ENCODE measurements at regions not wholly inside any gene's neighbourhood (a gene's known extent, or its start where the extent isn't known, plus 50 kb on each side); places are given as distances from the start of the nearest gene placed in this dataset.

DNA sequence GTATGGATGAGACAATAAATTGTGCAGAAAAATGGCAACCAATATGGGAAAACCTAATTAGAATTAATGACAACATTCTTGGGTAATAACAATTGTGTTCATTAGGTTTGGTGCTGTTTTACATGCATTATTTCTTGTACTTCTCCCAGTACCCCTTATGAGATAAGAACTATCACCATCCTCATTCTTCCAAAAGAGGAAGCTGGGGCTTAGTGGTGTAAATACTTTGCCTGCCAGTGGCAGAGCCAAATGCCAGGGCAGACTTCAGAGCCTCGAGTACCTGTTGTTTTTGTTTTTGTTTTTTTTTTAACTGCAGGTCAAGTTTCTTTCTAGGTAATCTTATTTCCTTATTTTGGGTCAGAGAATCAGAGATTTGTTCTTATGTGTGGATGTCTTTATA, 206.4 kb downstream of the RHOU start:
- no peak overlapping the region for H3K4me3 ChIP-seq
- WGBS, 4 donors, result 56 to 68% (median 61%) methylated on average over 1 of the region's 1 CpG
- no peak for DNase-seq
- no peaks in the 10 kb centered on the region for H3K27me3 ChIP-seq
- peaks cover 5 to 19% of the 10 kb centered on the region in 2 donors for H3K4me1 ChIP-seq (replicated peaks in 1 of 2)
- TF ChIP-seq POLR2A (IDR thresholded peaks at IDR 0.05), result no peak
- TF ChIP-seq, protein P1, sequence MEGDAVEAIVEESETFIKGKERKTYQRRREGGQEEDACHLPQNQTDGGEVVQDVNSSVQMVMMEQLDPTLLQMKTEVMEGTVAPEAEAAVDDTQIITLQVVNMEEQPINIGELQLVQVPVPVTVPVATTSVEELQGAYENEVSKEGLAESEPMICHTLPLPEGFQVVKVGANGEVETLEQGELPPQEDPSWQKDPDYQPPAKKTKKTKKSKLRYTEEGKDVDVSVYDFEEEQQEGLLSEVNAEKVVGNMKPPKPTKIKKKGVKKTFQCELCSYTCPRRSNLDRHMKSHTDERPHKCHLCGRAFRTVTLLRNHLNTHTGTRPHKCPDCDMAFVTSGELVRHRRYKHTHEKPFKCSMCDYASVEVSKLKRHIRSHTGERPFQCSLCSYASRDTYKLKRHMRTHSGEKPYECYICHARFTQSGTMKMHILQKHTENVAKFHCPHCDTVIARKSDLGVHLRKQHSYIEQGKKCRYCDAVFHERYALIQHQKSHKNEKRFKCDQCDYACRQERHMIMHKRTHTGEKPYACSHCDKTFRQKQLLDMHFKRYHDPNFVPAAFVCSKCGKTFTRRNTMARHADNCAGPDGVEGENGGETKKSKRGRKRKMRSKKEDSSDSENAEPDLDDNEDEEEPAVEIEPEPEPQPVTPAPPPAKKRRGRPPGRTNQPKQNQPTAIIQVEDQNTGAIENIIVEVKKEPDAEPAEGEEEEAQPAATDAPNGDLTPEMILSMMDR (IDR thresholded peaks at IDR 0.05), result no peak
- no peak overlapping the region for H3K27ac ChIP-seq
- intact Hi-C loops (cut with DNase I), result no loop called here
- H3K36me3 ChIP-seq (replicated peaks in 1 of 2), result no peaks in the 10 kb centered on the region
- no peaks in the 10 kb centered on the region for H3K9me3 ChIP-seq (replicated peaks in 1 of 3)

- Histone ChIP-seq H3K36me3 (replicated peaks in 1 of 2) (no peaks in the 10 kb centered on the region), H3K27ac (no peak overlapping the region), H3K27me3 (no peaks in the 10 kb centered on the region), H3K4me3 (no peak overlapping the region), H3K4me1 (replicated peaks in 1 of 2) (peaks cover 0 to 7% of the 10 kb centered on the region in 2 donors), H3K9me3 (replicated peaks in 1 of 3) (no peaks in the 10 kb centered on the region)
- no peak for DNase-seq
- WGBS, 4 donors, result 83 to 100% (median 96%) methylated on average over 1 to 4 of the region's 4 CpGs
- TF ChIP-seq POLR2A (IDR thresholded peaks at IDR 0.05), result no peak
- TF ChIP-seq, protein P1 (IDR thresholded peaks at IDR 0.05), result no peak
- intact Hi-C loops (cut with DNase I), result no loop called here
Observed at GRCh38 chr1:228943436-228943835, 208.2 kb downstream of the RHOU start.

DNA sequence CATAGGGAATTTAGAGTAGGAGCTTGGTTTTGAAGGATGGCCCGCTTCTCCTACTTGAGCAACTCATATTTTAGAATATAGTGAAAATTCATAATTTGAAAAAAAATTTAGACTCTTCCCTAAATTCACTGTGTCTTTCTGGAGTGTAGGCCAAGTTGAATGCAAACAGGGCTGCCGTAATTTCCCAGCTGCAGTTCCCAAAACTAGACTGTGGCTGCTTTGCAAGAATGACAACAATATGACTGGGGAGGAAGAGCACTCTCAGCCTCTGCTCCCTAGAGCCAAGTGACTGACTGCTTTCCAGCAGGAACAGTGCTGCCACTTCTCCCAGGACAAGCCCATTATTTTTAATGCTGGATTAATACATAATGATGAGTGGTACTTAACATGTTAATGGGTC, 209.0 kb downstream of the RHOU start:
- DNase-seq, result no peak
- 85 to 97% (median 94%) methylated on average over 2 of the region's 2 CpGs for WGBS, 4 donors
- TF ChIP-seq, protein P1 (IDR thresholded peaks at IDR 0.05), result no peak
- no peak for TF ChIP-seq POLR2A (IDR thresholded peaks at IDR 0.05)
- Histone ChIP-seq H3K27me3 (no peaks in the 10 kb centered on the region), H3K4me3 (no peak overlapping the region), H3K27ac (no peak overlapping the region), H3K4me1 (replicated peaks in 1 of 2) (no peaks in the 10 kb centered on the region), H3K36me3 (replicated peaks in 1 of 2) (no peaks in the 10 kb centered on the region), H3K9me3 (replicated peaks in 1 of 3) (no peaks in the 10 kb centered on the region)
- intact Hi-C loops (cut with DNase I), result no loop called here

DNA sequence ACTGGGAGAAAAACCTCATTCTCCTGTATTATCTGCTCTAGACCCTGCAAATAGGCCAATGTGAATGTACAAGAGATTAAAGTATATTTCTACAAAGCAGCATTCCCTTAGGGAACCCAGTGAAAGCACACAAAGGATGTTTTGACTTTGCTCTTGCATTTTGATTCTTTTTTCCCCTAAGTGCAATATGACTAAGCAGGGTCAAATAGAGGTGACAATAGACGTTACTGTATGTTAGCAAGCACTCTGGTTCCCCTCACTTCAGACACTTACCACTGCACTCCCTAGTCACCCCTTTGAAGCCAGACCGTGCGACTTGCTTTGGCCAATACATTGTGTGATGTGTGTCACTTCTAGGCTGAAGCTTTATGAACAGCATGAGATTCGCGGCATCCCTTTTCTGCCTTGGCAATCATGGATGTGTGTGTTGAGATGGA, 209.7 kb downstream of the RHOU start:
- no peak for DNase-seq
- Histone ChIP-seq H3K4me1 (replicated peaks in 1 of 2) (no peaks in the 10 kb centered on the region), H3K4me3 (no peak overlapping the region), H3K9me3 (replicated peaks in 1 of 3) (no peaks in the 10 kb centered on the region), H3K27me3 (no peaks in the 10 kb centered on the region), H3K27ac (no peak overlapping the region), H3K36me3 (replicated peaks in 1 of 2) (no peaks in the 10 kb centered on the region)
- TF ChIP-seq, protein P1 (IDR thresholded peaks at IDR 0.05), result no peak
- no peak for TF ChIP-seq POLR2A (IDR thresholded peaks at IDR 0.05)
- intact Hi-C loops (cut with DNase I), result no loop called here
- 78 to 86% (median 83%) methylated on average over 5 of the region's 5 CpGs for WGBS, 4 donors
